Epithelial cell of prostate (primary cell): ENCODE measurements at regions not wholly inside any gene's neighbourhood (a gene's known extent, or its start where the extent isn't known, plus 50 kb on each side); places are given as distances from the start of the nearest gene placed in this dataset.
"Not testable (repeated sequence)": the region's sequence is repeated elsewhere in the genome, so short reads cannot be mapped to it uniquely, and the experiment has no call there.

Experiments
- DNase-seq: peaks from one replicate; pipeline ENCODE4 v3.0.0-alpha.2; 2011; ENCODE audit warnings: low read depth, low spot score
- H3K27ac ChIP-seq: fragments of 450-650 bp; 2 replicates; pipeline ENCODE4 v1.5.1; 2017; ENCODE audit warnings: mild to moderate bottlenecking

DNA sequence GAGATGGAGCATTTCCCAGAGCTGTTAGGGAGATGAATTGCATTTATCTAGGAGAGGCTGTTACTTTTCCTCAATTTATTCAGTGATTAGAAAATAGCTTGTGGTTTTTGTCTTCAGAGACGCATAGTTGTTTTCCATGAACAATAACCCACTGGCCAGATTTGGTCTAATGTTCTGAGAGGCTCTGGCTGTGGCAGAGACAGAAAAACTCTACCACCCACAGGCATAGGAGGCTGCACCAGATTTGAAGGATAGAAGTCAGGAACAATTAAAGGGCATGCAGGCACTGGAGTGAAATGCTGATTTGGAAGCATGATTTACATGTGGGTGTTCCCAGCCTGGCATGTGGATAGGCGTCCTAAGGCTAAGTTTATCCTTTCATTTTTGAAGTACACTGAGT lies 143.5 kb downstream of the NFKBIZ start:
- no peak for DNase-seq

DNA sequence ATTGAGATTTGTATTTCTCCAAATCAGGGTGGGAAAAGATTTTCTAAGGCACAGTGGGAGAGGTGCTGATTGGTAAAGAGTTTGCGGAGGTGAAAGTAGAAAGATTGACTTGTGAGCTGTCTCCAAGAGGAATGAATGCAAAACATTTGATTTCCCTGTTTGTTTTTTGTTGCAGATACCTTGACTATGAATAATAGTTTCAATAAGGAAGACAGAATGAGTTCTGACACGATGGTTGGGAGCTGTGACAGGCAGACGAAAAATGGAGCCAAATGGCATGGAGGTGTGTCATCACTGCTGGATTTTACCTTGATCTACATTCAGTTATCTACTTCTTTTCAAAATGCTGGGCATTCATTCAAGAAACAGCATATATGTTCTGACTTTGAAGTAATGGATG lies 145.1 kb downstream of the NFKBIZ start:
- peak; percentile 92 for DNase-seq

More for the DNA sequence above, 143.5 kb downstream of the NFKBIZ start:
- peak overlapping the region; percentile 95 for H3K27ac ChIP-seq

DNA sequence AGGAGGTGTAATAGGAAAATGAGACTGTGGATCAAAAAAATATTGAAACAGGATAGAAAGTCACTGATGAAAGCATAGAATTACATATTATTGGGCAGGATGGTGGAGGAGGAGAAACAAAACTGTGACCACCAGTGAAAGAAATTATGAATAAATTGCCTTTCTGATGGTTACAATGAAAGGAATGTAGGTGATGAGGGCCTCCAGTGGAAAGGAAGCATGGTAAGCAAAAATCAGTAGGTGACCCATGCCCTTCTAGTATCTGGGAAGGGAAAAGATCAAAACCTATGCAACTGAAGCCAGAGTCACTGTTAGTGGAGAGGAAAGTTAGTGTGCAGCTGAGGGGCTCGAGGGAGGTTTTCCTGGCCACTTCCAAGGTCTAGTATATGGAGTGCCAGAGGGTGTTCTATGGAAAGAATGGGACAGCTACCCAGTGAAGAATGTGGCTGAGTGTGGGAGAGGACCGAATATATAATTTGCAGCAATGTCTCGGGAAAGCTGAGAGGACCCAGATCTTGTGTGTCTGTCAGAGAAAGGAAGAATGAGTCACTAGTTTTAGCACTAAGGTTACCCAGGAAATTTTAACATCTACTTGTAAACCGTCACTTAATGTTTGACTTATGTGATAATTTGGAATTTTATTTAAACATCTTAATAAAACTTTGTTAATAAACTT lies 146.2 kb downstream of the NFKBIZ start:
- peak overlapping the region; percentile 95 for H3K27ac ChIP-seq
- no peak for DNase-seq

More for the DNA sequence above, 145.1 kb downstream of the NFKBIZ start:
- peak overlapping the region; percentile 95 for H3K27ac ChIP-seq

DNA sequence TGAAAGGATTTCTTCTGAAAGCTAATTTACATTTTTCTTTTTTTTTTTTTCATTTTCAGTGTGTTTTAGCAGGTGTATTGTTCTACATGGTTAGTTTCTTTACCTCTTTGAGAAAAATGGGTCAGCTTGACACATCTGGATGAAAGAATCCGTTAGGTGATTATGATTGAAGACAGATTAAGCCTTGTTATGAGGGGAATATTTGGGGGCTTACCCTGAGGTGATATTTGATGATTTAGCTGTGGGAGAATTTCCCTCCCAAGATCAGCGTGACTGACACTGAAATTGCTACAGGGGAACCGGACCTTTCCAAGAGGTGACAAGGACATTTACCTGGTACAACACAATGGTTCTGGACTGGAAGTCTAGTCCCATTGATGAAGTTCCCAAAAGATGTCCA lies 147.5 kb downstream of the NFKBIZ start:
- DNase-seq = no peak
- no peak overlapping the region for H3K27ac ChIP-seq

DNA sequence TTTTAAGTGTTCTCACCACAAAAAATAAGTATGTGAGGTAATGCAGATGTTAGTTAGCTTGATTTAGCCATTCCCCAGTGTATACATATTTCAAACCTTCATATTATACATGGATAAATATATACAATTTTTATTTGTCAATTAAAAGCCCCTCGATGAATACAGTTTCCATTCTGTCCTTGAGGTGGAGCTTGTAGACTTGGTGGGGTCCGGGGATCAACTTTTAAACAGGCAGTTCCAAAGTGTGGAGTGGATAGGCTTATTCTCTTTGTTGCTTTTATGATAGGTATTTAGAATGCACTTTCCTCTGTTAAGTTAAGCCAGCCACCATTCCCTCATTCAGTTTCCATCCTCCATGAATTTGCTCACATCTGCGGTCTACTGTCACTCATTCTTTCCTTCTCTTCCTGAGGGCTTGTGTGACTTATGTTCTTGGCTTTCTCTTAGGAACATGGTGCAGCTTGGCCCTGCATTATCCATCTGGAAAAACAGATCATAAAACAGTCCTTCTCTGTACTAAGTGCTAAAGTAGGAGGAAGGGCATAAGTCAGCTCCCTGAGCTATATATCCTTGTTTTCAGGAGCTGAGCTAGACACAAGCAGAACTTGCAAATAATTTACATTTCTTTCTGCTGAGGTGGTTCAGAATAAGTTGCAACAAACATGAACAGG lies 149.1 kb downstream of the NFKBIZ start:
- no peak overlapping the region for H3K27ac ChIP-seq
- DNase-seq = no peak

DNA sequence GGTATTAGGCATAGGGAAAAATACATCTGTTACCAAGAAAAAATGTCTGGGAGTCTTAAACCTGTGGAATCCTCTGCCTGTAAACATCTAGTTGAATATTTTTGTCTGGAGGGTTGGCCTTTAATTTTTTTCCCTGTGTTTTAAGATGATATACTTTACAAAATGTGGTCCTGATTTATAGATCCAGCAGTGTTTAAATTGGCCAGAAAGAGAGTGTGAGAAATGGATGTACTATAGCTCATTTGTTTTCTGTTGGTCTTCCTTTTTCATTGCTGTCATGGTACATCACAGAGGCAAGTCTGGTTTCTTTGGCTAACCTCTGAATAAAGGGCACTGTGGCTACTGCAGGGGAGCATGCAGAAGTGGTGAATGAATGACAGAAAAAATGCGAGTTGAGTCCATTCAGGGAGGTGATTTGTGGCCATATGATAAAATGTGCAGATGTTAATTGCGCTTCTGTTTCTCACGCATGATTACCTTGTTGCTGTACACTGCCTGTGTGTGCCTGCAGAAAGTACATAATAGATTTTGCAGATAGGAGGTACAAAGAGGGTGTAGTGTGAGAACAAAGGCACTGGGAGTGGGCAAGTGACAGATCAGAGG lies 150.0 kb downstream of the NFKBIZ start:
- DNase-seq = no peak
- no peak overlapping the region for H3K27ac ChIP-seq

DNA sequence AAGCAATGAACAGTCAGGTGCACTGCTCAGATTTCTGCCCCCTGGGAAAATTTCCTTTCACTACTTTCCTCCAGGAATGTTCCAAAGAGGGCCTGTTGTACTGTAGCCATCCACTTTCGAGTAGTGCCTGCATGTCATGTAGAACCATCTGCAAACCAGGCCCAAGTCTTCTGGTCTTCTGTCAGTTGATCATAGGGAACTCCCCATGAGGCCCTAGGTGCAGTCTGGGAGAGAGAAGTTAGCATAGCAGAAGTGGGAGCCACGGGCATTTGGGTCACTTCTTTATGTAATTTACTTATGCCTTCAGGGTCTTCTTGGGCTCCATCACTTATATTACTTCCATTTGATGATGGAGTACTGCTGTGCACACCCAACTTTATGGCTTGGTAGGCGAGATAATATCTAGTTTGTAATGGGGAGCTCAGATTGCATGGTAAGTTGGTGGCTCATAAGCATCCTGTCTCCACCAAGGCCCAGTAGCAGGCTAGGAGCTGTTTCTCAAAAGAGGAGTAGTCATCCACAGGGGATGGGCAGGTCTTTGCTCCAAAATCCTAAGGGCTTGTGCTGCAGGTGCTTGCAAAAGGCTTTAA lies 151.4 kb downstream of the NFKBIZ start:
- no peak for DNase-seq
- H3K27ac ChIP-seq = peak overlapping the region; percentile 15

DNA sequence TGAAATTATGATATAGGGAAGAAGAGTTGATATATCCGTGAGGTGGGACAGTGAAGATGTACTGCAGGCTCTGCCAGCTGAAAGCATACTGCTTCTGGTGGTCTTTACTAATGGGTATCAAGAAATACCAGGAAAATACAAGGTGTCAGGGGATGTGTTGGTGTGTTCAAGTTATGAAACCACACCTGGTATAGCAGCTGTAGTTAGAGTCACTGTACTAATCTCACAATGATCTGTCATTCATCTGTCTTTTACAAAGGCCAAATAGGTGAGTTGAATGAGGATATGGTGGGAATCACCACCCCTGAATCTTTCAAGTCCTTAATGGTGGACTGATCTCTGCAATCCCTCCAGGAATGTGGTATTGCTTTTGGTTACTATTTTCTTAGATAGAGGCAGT lies 152.7 kb downstream of the NFKBIZ start:
- no peak for DNase-seq
- no peak overlapping the region for H3K27ac ChIP-seq

DNA sequence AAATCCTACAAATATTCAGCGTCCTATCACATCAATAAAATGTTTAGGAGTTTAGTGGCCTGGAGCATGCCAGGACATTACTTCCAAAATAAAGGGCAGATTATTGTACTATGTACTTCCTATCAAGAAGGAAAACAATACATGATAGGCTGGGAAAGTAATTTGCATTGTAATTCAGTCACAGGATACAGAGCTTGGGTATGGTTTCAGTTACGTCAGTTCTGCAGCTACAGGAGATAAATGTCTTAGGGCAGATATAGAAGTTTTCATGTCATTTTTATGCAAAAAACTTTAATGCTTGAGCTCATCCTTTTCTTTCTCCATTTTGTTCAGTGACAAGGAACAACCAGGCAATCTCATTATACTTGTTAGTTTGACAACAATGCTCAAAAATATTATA lies 155.2 kb downstream of the NFKBIZ start:
- no peak for DNase-seq
- no peak overlapping the region for H3K27ac ChIP-seq

DNA sequence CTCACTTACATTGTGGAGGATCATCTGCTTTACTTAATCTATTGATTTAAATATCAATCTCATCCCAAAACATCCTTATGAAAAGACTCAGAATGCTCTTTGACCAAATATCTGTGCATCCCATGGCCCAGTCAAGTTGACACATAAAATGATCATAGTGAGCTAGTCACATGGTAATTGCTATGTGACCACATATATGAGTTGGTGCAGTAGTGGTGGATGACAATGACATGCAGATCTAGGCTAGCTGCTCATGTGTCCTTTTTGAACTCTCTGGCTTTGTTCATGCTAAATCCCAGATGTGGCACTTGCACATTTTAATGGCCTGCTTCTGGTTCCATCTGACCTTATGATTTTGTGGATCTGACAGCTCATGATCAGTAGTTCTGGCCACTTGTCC lies 156.2 kb downstream of the NFKBIZ start:
- peak overlapping the region; percentile 88 for H3K27ac ChIP-seq
- DNase-seq = no peak

DNA sequence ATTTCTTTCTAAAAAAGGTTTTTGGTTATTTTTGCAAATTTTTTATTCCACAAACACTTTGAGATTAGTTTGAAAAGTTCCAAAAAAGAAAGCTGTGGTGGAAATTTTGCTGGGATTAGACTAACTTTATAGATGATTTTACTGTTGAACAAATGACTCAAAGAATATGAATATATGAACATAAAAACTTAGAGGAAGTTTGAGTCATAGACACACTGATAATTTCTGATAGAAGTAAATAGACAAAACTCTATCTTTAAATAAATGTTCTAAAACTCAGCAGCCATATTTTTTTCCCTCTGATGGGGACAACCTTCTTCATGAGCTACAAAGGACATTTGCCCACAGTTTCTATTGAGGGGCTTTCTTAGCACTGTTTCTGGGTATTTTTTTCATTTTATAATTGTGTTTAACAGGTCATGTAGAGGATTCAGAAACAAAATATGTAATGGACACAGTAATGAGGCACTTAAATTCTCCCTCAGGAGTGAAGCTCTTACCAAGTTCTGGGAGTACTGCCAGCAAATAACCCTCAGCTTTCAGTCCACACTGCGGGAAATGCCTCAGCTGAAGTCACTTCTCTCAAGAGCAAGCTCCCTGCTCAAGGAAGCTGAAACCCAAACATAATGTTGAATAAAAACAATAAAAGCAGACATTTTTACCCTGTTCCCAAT lies 157.6 kb downstream of the NFKBIZ start:
- DNase-seq = peak; percentile 73

DNA sequence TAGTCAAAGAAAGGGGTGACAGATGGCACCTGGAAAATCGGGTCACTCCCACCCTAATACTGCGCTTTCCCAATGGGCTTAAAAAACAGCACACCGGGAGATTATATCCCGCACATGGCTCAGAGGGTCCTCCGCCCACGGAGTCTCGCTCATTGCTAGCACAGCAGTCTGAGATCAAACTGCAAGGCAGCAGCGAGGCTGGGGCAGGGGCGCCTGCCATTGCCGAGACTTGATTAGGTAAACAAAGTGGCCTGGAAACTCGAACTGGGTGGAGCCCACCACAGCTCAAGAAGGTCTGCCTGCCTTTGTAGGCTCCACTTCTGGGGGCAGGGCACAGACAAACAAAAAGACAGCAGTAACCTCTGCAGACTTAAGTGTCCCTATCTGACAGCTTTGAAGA lies 159.1 kb downstream of the NFKBIZ start:
- DNase-seq, H3K27ac ChIP-seq: not testable (repeated sequence)

More for the DNA sequence above, 157.6 kb downstream of the NFKBIZ start:
- H3K27ac ChIP-seq = peak overlapping the region; percentile 88

DNA sequence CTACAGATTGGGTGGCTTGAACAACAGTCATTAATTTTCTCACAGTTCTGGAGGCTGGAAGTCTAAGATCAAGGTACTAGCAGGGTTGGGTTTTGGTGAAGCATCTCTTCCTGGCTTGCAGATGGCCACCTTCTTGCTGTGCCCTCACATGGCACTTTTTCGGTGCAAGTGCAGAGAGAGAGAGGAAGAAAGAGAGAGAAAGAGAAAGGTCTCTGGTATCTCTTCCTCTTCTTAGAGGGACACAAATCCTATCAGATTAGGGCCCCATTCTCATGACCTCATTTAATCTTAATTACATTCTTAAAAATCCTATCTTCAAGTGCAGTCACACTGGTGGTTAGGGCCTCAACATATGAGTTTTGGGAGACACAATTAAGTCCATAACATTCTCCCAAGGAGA lies 167.1 kb downstream of the NFKBIZ start:
- no peak overlapping the region for H3K27ac ChIP-seq
- no peak for DNase-seq

DNA sequence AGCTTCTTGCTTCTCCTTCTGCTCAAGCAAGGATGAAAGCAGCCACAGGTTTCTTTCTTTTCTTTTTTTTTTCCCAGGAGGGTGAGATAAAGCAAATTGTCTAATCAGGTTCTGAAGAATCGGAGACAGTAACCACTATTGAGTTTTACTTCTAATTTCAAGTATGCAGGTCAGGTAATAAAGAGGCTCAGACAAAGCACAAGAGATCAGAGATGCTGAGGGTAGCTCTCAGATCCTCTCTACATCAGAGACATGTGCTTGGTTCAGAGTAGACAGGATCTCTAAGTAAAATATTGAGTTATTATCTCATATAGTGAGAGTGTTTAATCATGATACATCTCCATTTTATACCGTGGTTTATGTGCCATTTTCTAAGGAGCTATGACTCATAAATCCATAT lies 168.5 kb downstream of the NFKBIZ start:
- no peak for DNase-seq
- no peak overlapping the region for H3K27ac ChIP-seq

DNA sequence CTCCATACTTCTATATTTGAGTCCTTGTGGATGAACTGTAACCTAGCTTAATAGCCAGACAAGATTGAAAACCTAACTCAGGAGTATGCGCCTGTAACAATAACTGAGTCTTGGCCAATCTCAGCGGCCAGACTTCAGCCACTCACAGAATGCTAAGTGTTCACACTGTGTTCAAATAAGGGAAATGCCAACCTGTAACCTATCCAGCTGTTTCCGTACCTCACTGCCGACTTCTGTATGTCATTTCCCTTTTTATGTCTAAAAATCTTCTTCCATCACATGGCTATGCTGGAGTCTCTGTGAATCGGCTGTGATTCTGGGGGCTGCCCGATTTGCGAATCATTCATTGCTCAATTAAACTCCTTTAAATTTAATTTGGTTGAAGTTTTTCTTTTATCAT lies 169.2 kb downstream of the NFKBIZ start:
- no peak for DNase-seq
- no peak overlapping the region for H3K27ac ChIP-seq

DNA sequence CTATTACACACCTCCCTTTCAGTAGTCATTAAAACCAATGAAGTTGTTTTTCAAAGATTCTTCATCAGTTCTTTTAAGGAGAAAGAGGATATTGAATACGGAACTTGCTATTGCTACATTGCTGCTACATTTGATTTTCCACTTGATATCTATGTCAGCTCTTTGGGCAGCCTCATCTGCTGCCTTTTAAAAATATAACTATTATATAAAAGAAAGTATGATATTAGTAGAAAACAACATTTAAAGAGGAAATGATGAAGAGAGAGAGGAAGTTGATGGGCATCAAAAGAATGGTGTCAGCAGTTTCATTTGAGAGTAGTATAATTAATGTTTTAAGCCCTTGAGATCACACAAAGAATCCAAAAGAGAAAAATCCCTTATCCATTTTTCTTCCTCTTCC lies 171.4 kb downstream of the NFKBIZ start:
- DNase-seq = no peak
- H3K27ac ChIP-seq = no peak overlapping the region

DNA sequence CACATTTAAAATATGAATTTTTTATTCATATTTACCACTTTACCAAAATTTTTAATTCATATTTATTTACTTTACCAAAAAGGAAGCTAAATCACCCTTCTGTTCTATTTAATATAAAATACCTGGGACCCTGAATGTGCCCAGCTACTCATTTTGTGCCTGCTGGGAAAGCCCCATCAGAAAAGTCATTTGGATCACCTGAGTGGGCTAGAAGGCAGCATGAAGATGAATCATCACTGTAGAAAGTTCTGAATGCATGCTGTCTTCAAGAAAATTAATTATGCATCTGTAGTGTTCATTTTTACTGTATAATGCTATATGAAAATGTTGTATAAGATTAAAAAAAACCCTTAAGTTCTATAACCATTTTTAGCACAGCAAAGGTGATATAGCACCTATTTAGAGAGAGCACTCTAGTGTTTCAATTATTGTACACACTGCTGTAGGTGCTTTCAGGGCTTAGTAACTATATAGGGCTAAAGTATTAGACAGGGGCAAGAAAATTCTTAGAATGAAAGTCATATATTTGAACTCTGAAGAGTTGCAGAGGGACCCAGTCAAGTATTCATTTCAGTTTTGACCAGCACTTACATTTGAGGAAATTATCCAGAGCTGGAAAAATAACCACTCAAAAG lies 175.1 kb downstream of the NFKBIZ start:
- no peak overlapping the region for H3K27ac ChIP-seq
- DNase-seq = no peak

DNA sequence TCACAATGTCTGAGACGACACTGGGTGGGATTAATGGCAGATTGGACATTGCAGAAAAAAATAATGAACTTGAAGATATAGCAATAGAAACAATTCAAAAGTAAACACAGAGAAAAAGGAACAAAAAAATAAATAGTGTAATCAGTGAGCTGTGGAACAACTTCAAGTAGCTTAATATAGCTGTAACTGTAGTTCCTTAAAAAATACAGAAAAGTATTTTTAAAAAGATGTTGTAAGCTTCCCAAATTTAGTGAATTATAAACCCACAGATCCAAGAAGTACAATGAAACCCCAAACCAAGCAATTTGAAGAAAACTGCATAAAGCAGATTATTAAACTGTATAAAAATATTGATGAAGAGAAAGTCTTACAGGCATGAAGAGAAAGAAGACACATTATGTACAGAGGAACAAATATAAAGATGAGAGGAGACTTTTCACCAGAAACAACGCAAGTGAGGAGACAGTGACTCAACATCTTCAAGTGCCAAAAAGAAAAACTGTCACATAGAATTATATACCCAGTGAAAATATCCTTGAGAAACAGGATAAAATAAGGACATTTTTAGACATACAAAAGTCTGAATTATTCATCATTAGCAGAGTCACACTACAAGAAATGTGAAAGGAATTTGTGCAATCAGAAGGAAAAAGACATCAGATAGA lies 176.4 kb downstream of the NFKBIZ start:
- DNase-seq = no peak
- no peak overlapping the region for H3K27ac ChIP-seq

DNA sequence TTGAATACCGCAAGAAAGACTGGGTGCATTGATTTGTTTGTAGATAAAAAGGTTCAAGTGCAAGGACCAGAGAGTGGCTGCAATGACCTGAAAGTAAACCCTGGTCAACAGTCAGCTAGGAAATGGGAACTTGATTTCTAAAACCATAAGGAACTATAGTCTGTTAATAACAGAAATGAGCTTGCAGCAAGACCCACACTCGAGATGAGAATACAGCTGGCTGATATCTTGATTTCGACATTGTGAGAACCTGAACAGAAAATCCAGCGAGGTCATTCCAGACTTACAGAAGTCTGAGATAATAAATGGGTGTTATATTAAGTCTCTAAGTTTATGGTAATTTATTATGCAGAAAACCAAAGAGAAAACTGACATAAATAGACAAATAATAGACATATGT lies 177.3 kb downstream of the NFKBIZ start:
- no peak overlapping the region for H3K27ac ChIP-seq
- DNase-seq = no peak

DNA sequence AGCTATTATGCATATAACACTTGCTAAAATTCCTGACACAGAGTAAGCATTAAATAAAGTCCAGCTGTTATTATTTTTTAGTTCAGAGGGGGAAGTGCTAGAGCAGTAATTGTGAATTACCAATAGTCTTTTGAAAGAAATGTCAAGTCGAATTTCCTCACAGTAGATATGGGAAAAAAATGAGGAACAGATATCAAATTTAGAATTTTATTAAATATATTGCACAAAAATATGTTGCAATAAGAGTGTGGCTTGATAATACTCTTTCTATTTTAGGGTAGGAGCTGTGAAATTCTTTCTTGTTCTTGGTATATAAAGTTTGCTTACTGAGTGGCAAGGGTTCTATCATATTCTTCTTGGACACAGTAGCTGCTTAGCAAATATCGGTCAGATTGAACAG lies 181.3 kb downstream of the NFKBIZ start:
- no peak for DNase-seq
- H3K27ac ChIP-seq = no peak overlapping the region
